ENCODE measurements at regions not wholly inside any gene's neighbourhood (a gene's known extent, or its start where the extent isn't known, plus 50 kb on each side); places are given as distances from the start of the nearest gene placed in this dataset.

GRCh38 chr5:93245226-93245625 is 335.8 kb downstream of the NR2F1-AS1 start:
- no peak for TF ChIP-seq CTCF (conservative IDR thresholded peaks at IDR 0.05; ENCODE audit: low read length)
- no peak for TF ChIP-seq EZH2phosphoT487 (IDR thresholded peaks at IDR 0.05; ENCODE audit: borderline replicate concordance, low read depth, low read length)

All from OCI-LY7 (cell line).